ENCODE measurements at regions not wholly inside any gene's neighbourhood (a gene's known extent, or its start where the extent isn't known, plus 50 kb on each side); places are given as distances from the start of the nearest gene placed in this dataset.

GRCh38 chr14:85917716-85918115 lies 387.8 kb downstream of the FLRT2 start:
- no peaks in the 10 kb centered on the region for H3K27me3 ChIP-seq
- no peaks in the 10 kb centered on the region for H3K36me3 ChIP-seq
- no peaks in the 10 kb centered on the region for H3K4me1 ChIP-seq
- intact Hi-C loops (cut with DNase I): no loop called here
- H3K4me3 ChIP-seq: no peak overlapping the region
- H3K9me3 ChIP-seq: no peaks in the 10 kb centered on the region
- TF ChIP-seq CTCF (IDR thresholded peaks at IDR 0.05): no peak
- H3K9ac ChIP-seq (ENCODE audit: low read depth in 2 of 2, low read length in 2 of 2): no peak overlapping the region
- DNase-seq: no peak
- H3K27ac ChIP-seq: no peak overlapping the region

- no peaks in the 10 kb centered on the region for H3K36me3 ChIP-seq
- no peak overlapping the region for H3K4me3 ChIP-seq
- H3K9me3 ChIP-seq: no peaks in the 10 kb centered on the region
- H3K27ac ChIP-seq: no peak overlapping the region
- no peak for TF ChIP-seq CTCF (IDR thresholded peaks at IDR 0.05)
- H3K27me3 ChIP-seq: no peaks in the 10 kb centered on the region
- intact Hi-C loops (cut with DNase I): no loop called here
- no peak for DNase-seq
- H3K9ac ChIP-seq (ENCODE audit: low read depth in 2 of 2, low read length in 2 of 2): no peak overlapping the region
- H3K4me1 ChIP-seq: no peaks in the 10 kb centered on the region
Measured at GRCh38 chr14:85915711-85916110, 385.8 kb downstream of the FLRT2 start.

GRCh38 chr14:85912141-85912540 lies 382.2 kb downstream of the FLRT2 start:
- H3K9me3 ChIP-seq: no peaks in the 10 kb centered on the region
- no peak overlapping the region for H3K4me3 ChIP-seq
- H3K36me3 ChIP-seq: no peaks in the 10 kb centered on the region
- H3K27ac ChIP-seq: no peak overlapping the region
- H3K4me1 ChIP-seq: no peaks in the 10 kb centered on the region
- no peak for TF ChIP-seq CTCF (IDR thresholded peaks at IDR 0.05)
- no peak for DNase-seq
- intact Hi-C loops (cut with DNase I): no loop called here
- no peak overlapping the region for H3K9ac ChIP-seq (ENCODE audit: low read depth in 2 of 2, low read length in 2 of 2)
- no peaks in the 10 kb centered on the region for H3K27me3 ChIP-seq

- no peaks in the 10 kb centered on the region for H3K9me3 ChIP-seq
- H3K4me3 ChIP-seq: no peak overlapping the region
- H3K27me3 ChIP-seq: no peaks in the 10 kb centered on the region
- DNase-seq: no peak
- H3K27ac ChIP-seq: no peak overlapping the region
- H3K36me3 ChIP-seq: no peaks in the 10 kb centered on the region
- TF ChIP-seq CTCF (IDR thresholded peaks at IDR 0.05): no peak
- no peaks in the 10 kb centered on the region for H3K4me1 ChIP-seq
- intact Hi-C loops (cut with DNase I): no loop called here
- H3K9ac ChIP-seq (ENCODE audit: low read depth in 2 of 2, low read length in 2 of 2): no peak overlapping the region
Measured at GRCh38 chr14:85911044-85911443, 381.1 kb downstream of the FLRT2 start.

GRCh38 chr14:85909581-85909980 lies 379.6 kb downstream of the FLRT2 start:
- H3K36me3 ChIP-seq: no peaks in the 10 kb centered on the region
- no peak overlapping the region for H3K27ac ChIP-seq
- H3K27me3 ChIP-seq: no peaks in the 10 kb centered on the region
- TF ChIP-seq CTCF (IDR thresholded peaks at IDR 0.05): no peak
- H3K4me3 ChIP-seq: no peak overlapping the region
- no peak overlapping the region for H3K9ac ChIP-seq (ENCODE audit: low read depth in 2 of 2, low read length in 2 of 2)
- intact Hi-C loops (cut with DNase I): no loop called here
- no peaks in the 10 kb centered on the region for H3K4me1 ChIP-seq
- no peaks in the 10 kb centered on the region for H3K9me3 ChIP-seq
- no peak for DNase-seq

- no peak for DNase-seq
- Histone ChIP-seq H3K9ac (ENCODE audit: low read depth in 2 of 2, low read length in 2 of 2) (no peak overlapping the region), H3K4me3 (no peak overlapping the region), H3K9me3 (no peaks in the 10 kb centered on the region), H3K4me1 (no peaks in the 10 kb centered on the region), H3K36me3 (no peaks in the 10 kb centered on the region), H3K27ac (no peak overlapping the region), H3K27me3 (no peaks in the 10 kb centered on the region)
- TF ChIP-seq CTCF (IDR thresholded peaks at IDR 0.05): no peak
- intact Hi-C loops (cut with DNase I): no loop called here
Measured at GRCh38 chr14:85907536-85907935, 377.6 kb downstream of the FLRT2 start.

Data from colonic mucosa (tissue), 4 donors.